GM21825 (cell line): ENCODE measurements at regions not wholly inside any gene's neighbourhood (a gene's known extent, or its start where the extent isn't known, plus 50 kb on each side); places are given as distances from the start of the nearest gene placed in this dataset.
"Not testable (repeated sequence)": the region's sequence is repeated elsewhere in the genome, so short reads cannot be mapped to it uniquely, and the experiment has no call there.

Experiments used
- ATAC-seq: cut with Tn5 transposase; IDR thresholded peaks from one replicate; pipeline ENCODE4 v1.9.1; 2021; ENCODE audit warnings: mild to moderate bottlenecking, moderate library complexity; ENCODE audit not compliant: unreplicated experiment

DNA sequence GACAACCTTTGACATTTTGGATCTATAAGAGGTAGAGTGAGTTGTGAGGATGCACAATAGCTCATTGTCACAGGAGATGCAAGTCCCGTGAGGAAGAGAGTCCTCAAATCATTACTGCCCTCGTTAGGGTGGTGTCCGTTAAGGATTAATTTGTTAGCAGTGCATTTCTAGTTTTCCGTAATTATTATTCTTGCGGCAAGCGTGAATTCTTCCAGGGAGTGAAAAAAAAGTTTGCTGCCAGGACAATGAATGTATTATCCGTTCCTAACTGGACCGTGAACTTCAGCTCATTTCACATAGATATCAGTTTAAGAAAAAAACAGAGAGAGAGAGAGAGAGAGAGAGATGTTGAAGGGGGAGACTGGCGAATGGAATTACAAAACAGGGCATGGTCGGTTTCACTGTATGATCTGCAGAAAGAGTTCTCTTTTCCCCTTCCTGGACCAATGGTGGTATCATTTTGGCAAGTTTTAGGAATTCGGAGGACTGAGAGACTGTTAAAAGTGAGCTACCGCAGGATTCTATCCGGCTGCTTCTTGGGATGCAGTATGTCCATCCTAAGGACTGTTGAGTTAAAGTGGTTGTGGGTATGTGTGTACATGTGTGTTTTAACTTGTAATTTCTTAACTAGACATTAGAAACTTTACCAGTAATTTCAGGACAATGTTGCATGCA, 216.0 kb upstream of the NFIA start:
- ATAC-seq = no peak

DNA sequence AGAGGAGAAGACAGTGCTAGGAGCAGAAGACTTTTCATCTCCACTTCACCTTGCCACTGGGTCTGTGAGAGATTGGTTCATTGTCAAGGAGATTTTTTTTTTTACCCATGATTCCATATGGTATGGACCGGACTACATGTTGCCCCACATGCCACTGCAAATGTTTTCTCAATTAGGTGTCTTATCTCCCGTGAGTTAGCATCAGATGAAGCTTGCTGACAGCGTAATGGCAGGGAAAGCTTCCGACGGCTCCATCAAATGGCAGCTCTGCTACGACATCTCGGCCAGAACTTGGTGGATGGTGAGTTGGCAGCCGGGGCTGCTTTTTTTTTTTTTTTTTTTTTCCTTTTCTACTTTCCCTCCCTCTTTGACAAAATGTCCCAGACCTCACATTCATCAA, 217.2 kb upstream of the NFIA start:
- no peak for ATAC-seq

DNA sequence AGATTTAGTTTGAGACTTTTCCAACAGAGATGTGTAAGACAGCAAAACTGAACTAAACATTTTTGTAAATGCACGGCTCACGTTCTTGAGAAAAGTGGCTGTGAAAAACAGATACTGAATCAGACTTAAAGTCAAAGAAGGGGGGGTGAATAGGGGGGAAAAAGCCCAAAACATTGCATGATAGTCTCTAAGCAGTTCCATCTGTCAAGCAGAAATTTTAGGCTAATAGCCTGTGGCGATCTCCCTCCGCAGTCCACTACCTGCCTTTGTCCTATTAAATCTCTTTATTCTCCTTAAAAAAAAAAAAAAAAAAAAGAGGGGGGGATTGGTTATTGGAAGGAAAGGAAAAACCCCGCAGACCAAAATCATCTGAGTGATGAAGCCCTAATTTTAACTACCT, 217.6 kb upstream of the NFIA start:
- ATAC-seq = no peak

DNA sequence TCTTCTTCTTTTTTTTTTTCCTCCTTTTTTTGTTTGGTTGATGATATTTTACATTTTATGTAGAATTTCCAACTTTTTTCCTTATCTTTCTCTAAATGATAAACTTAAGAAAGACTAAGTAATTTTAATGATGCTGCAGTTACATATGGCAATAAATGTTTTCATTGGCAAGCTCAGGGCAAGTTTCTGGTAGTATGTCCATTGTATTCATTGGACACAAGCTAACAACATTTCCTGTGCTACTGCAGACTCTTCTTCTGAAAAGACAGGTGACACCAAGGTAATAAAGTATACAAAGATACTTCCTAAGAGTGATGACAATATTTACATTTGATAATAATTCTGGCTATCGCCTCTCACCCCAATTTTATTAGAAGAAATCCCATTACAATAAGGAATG, 219.2 kb upstream of the NFIA start:
- no peak for ATAC-seq

DNA sequence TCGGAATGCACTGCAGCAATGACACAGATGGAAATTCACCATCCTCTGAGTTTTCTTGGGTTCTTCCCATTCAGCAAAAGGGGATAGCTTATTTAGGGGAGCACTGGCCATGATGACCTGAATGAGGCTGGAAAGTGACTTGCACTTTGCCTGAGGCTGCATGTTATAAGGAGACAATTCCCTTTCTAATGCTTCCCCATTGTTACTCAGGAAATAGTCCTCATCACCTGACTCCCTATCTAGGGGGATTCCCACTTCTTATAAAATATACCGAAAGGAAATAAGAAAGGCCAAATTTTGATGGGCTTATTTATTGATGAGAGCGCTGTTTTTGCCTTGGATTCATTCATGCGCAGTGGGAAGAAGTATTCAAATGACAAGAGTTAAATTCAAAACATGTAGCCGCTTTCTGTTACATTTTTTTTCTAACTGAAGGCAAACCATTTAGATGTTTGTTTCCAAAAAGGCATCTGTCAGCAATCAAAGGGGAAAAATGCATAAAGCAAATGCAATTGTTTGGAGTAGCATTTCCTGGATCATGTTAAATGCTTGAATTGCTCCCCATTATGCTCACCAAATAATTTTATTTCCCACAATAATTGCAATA, 220.3 kb upstream of the NFIA start:
- ATAC-seq = no peak

DNA sequence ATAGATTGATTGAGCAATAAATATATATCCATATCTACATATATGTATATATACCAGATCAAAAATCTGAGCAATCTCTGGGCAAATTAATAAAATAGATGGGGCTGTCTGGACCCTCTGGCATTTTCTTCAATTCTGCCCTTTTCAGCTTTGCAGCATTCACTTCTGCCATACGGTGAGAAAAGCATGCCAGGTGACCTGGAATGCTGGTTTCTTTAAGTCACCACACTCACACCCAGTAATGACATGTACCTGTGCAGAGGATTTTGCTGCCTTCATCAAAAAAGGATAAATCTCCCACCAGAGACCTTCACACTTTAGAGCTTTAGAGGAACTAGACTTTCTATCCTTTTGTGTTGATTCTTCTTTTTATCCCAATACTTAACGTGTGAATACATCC, 223.2 kb upstream of the NFIA start:
- no peak for ATAC-seq

DNA sequence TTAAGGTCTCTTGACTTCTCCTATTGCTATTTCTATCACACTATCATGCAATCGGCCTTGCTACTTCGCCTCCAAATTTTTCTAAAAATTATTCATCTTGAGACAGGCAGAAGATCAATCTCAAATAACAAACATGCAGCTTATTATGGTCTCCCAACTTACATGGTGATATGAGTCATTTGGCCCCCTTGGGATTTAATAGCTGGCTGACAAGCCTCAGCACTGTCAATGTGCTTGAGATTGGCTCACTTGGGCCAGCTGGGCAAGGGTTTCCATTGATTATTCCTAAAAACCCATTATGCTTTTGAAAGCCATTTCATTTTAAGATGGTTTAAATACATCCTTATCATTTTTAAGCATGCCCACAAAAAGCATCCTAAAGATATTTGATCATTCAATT, 224.5 kb upstream of the NFIA start:
- ATAC-seq = no peak

DNA sequence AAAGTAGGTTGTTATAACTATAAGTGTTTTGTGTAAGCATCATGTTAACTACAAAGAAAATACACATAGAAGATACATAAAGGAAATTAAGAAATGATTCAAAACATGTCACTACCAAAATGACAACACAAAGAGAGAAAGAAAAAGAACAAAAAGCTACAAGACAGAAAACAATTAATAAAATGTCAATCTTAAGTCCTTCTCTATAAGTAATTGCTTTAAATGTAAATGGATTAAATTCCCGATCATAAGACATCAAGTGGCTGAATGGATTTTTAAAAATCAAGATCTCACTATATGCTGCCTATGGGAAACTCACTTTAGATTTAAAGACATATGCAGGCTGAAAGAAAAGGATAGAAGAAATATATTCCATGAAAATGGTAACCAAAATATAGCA, 232.3 kb upstream of the NFIA start:
- ATAC-seq = no peak

DNA sequence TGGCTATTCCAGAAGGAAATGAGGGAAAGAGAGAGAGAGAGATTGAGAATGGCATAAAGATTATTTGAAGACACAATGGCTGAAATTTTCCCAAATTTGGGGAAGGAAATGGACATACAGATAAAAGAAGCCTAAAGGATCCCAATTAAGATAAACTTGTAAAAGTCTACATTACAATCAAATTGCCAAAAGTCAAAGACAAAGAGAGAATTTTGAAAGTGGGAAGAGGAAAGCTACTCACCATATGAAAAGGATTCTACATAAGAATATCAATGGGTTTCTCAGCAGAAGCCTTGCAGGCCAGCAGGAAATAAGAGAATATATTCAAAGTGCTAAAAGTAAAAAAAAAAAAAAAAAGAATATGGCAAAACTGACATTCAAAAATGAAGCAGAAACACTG, 233.0 kb upstream of the NFIA start:
- ATAC-seq = no peak

DNA sequence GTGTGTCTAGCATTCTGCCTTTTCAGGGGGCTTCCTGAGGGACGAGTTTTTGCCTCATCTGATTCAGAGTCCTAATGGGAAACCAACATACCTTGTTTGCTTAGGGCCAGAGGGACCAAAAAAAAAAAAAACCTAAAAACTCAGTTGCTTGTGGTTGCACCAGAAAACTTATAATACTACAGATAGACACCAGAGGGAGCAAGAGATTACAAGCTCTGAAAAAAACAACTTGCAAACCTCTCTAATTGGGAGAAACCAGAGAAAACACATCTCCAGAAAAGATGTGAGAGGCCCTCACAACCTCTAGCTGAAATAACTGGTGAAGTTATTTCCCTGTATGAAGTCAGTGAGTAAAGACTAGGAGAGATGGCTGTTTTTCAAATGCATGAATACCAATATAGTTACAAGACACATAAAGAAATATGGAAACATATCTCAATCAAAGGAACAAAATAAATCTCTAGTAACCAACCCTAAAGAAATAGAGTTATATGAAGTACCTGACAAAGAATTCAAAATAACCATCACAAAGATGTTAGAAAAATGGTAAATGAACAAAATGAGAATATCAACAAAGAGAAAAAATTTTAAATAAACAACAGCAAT, 233.7 kb upstream of the NFIA start:
- no peak for ATAC-seq

DNA sequence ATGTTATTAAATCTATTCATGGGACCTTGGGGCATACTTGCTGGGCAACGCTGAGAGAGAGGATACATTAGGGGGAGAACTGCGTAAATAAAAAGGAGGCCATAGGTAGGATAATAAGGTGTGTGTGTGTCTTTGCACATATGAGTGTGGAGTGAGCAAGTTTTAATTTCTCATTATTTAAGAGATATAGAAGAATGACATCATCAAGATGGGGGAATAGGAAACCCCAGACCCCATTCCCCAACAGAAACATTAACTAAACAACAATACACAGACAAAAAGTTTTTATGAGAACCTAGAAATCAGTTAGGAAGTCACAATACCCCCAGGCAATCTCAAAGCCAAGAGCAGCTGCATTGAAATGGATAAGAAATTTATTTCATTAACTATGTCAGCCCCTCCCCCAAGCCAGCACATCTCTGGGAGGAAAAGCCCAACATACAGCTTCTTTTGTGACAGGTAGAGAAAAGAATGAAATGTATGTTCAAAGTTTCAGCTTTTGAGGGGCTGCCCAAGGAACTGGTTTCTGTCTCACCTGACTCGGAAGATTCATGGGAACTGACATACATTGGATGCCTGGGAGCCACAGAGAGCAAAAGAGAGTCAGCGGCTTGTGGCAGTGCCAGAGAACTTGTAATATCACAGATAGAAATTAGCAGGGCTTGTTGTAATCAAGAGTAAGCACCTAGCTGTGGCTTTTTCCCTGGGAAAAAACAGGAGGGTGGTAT, 234.3 kb upstream of the NFIA start:
- no peak for ATAC-seq

DNA sequence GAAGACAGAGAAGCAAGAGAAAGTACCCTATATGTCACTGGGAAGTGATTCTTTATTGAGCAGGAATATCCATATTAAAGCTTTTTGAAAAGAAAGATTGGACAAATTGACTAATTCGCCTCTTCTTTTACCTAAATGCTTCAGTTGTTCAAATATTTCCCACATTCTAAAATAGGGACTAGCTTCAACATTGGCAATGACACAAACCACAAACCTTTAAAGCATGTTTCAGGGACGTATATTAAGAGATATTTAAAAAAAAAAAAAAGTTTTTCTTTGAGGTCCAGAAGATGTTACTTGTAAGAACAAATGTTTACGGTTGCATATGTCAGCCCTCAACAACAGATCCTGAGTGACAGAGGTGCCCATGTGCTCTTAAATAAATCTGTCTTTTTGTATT, 235.0 kb upstream of the NFIA start:
- no peak for ATAC-seq

DNA sequence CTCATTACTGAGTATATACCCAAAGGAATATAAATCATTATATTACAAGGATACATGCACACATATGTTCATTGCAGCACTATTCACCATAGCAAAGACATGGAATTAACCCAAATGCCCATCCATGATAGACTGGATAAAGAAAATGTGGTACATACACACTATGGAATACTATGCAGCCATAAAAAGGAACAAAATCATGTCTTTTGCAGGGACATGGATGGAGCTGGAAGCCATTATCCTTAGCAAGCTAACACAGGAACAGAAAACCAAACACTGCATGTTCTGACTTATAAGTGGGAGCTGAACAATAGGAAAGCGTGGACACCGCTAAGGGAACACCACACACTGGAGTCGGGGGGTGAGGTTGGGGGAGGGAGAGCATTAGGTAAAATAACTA, 236.7 kb upstream of the NFIA start:
- not testable (repeated sequence) for ATAC-seq

DNA sequence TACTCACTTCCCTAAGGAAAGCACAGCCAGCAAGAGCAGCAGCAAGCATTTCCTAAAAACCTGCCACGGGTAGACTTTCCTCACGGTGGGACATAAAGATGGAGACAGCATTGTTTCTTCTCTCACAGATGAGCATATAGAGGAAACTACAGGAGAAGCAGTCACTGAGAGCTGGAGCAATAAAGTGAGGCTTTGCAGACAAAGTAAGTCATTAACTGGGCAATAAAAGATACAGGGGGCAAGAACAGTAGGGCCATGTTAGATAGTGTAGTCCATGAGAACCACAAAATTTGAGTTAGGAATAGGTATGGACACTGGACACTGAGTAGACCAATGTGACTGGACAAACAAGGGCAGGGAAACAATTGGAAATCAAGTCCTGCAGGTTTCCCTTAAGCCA, 240.1 kb upstream of the NFIA start:
- ATAC-seq = no peak

DNA sequence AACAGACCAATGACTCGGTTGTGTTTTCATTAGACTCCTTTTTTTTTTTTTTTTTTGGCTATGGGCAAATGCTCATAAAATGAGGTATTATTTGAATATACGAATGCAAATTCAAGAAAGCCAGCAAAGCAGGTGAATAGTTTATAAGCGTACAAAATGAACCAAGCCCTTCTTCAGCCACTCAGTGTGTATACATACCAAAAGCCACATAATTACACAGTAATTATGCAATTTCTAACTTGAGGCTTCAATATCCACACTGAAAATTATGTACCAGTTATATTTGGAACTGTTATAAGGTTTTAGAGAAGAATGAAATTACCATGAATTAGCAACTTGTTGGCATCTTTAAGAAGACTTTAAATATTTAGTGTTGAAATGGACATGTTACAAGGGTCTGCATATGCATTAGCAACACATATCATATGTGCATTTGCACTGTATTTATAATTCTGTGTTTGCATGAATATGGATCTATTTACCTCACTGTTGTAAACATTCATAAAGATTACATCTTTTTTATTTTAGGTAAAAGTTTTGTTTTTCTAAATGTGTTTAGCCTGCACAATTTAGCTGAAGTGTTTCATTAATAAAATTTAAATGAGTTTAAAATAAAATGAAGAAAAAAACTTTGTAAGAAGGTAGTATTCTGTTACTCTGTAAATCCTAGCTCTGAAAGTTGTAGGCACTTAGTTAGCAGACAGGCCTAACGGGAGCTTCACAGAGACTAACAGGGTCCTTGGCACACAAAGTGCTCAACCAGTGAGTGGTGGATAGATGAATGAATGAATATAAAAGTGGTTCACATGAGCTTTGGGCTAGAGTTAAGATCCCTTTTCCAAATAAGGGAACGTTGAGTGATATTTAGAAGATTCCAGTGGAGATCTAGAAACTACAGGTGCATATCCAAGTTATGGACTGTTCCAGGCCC, 241.0 kb upstream of the NFIA start:
- no peak for ATAC-seq

DNA sequence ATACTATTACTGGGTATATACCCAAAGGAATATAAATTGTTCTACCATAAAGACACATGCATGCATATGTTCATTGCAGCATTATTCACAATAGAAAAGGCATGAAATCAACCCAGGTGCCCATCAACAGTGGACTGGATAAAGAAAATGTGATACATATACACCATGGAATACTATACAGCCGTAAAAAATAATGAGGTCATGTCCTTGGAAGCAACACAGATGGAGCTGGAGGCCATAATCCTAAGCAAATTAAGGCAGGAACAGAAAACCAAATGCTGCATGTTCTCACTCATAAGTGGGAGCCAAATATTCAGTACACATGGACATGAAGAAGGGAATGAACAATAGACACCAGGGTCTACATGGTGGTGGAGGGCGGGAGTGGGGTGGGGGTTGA, 241.9 kb upstream of the NFIA start:
- ATAC-seq = not testable (repeated sequence)

DNA sequence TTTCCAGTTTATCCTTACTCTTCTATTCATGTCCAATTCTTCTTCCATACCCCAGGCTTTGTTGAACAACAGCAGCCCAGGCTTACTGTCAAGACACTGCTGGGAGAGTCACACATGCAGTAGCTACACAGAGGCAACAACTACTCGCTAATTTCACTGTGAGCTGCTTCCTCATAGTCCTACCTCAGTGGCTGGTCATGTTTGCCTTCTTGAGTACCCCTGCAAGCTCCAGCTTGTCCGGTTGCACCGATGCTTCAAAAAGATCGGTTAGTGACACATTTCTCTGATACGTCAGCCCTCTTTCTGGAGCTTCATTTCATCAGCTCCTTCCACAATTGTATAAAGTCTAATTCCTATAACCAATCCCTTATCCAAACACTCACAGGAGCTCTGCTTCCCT, 246.7 kb upstream of the NFIA start:
- ATAC-seq = no peak

DNA sequence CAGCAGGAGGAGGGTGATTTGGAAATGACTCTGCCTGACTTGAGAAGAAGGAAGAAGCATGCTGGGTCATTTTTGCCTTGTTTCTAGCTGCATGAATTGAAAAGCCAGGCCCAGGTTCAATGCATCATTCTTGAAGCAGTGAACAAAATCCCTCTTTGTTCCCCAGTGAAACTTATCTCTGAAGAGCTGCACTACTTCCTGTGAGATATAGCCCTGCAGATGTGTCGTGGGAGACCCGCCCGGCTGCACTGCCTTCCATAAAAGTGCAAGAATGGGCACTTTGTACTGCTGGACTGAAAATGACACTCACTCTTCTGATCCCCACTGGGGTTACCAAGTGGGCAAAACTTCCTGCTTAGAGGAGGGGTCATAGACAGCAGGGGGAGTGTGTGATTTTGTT, 249.2 kb upstream of the NFIA start:
- no peak for ATAC-seq

DNA sequence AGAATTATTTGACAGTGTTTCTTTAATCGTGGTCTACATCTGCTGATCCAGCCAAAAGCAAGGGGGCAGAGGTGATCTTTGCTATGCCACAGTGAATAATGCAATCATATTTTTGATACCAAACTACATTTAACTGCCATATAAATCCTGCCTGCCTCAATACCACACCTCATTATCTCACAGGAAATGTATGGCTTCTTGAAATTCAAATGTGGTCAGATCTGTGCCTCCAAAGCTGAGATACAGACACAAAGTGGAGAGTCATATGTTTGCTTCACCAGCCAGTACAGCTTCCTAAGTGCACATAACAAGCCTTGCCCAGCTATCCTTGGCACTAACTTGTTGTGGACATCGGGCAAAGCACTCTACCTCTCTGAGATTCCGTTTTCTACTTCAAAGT, 250.0 kb upstream of the NFIA start:
- ATAC-seq = no peak

DNA sequence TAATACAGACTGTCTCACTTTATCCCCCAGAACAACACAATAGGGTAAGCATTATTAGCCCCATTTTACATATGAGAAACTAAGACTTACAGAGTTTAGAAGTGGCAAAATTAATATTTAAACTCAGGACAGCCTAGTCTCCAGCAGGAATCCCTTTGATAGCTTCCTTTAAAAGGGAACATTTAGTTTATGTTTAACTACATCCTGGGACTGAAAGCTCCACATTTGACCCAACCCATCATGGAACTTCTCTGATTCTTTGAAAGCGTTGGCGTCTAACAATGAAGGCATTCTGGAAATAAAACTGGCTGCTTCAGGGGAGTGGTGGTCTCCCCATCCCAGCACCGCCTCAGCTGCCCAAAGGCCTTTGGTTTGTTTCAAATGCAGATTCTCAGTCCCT, 250.6 kb upstream of the NFIA start:
- ATAC-seq = no peak

DNA sequence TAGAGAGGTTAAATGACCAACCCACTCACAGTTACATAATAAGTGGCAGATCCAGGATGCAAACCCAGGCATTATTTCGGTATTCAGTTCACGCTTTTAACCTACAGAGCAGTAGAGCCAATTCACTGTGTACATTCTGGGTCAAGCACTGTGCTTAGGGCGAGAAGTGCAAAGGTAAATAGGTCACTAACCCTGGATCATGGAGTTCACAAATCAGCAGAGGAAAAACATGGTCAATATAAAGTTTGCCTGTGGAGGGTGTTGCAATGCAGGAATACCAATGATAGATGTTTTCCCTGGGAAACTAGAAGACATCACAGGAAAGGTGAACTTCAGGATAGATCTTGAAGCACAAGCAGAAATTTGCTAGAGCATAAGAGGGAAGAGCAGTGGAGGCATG, 253.4 kb upstream of the NFIA start:
- no peak for ATAC-seq
